IPS-18c (cell line): ENCODE measurements at regions not wholly inside any gene's neighbourhood (a gene's known extent, or its start where the extent isn't known, plus 50 kb on each side); places are given as distances from the start of the nearest gene placed in this dataset.

Experiments used
- H3K4me3 ChIP-seq: 2 replicates; pipeline ENCODE4 v1.7.0; 2013; ENCODE audit warnings: low read depth, mild to moderate bottlenecking, low read length, moderate library complexity; ENCODE audit not compliant: insufficient read depth
- H3K9me3 ChIP-seq: one replicate; pipeline ENCODE4 v1.6.1; 2013; ENCODE audit warnings: mild to moderate bottlenecking, low read length, moderate library complexity; ENCODE audit not compliant: control insufficient read depth, insufficient read depth

- H3K9me3 ChIP-seq = no peaks in the 10 kb centered on the region
- H3K4me3 ChIP-seq = no peak overlapping the region
Measured at GRCh38 chr2:150625741-150626140, 138.3 kb upstream of the RND3 start.

GRCh38 chr2:150625303-150625702, 137.8 kb upstream of the RND3 start:
- no peaks in the 10 kb centered on the region for H3K9me3 ChIP-seq
- no peak overlapping the region for H3K4me3 ChIP-seq

GRCh38 chr2:150624001-150624401, 136.5 kb upstream of the RND3 start:
- Histone ChIP-seq H3K9me3 (no peaks in the 10 kb centered on the region), H3K4me3 (no peak overlapping the region)

DNA sequence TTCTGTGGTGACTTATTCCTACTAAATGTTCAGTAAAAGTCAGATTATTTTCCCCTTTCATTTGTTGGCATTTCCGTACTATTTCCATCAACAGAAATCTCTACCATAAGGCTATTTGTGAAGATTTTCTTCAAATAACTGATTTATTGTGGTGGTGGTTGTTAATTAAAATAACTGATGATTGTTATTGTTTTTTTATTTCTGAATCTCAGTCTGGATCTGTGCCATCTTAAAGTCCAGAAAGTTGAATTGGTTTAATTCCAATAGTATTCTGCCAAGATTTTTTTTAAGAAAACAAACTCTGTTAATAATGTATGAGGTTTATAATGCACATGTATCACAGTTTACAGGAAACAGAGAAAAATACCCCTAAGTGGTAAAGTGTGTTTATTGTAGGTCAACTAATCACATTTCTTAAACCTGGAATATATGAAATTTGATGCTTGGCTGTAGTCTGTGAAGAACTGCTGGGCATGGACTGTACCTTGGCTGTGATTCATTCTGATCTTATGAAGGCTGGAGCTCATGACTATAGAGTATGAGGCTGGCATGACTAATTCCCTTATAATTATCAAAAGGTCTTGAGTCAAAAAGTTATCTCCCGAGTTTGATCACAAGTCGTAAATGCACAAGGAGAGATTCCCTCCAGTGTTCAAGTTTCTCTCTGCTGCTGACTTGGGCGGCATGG, 134.2 kb upstream of the RND3 start:
- Histone ChIP-seq H3K4me3 (no peak overlapping the region), H3K9me3 (no peaks in the 10 kb centered on the region)

DNA sequence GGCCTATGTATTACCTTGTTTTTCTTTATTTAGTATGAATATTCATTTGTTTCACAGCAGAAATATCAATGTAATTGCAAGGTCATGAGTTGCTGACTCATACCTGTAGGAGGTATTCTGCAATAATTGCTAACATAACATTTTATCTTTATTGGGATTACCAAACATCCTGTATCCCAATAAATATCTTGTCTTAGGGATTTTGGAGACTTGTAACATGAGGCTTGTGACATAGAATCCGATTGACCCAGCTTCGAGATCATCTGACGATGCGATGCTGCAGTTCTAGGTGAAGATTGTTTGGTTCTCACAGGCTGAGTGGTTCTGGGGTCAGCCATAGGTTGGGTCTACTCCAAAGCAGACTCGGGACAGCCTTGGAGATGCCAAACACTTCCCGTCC, 133.4 kb upstream of the RND3 start:
- Histone ChIP-seq H3K4me3 (no peak overlapping the region), H3K9me3 (no peaks in the 10 kb centered on the region)

DNA sequence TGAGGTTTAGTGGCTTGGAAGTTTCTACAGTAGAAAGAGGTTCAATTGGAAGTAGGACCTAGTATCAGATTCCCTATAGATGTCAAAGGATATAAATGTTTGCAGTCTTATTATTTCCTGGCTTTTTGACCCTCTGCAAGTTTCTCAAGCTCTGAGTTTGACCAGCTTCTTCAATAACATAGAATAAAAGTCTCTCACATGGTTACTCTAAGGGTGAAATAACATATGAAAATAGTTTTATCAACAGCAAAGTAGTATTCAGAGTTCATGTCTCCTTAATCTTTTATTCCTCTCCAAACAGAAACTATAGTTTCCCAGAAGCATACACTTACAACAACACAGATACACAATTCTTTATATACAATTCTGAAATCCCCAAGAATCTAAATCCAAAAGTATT, 132.9 kb upstream of the RND3 start:
- Histone ChIP-seq H3K4me3 (no peak overlapping the region), H3K9me3 (no peaks in the 10 kb centered on the region)

DNA sequence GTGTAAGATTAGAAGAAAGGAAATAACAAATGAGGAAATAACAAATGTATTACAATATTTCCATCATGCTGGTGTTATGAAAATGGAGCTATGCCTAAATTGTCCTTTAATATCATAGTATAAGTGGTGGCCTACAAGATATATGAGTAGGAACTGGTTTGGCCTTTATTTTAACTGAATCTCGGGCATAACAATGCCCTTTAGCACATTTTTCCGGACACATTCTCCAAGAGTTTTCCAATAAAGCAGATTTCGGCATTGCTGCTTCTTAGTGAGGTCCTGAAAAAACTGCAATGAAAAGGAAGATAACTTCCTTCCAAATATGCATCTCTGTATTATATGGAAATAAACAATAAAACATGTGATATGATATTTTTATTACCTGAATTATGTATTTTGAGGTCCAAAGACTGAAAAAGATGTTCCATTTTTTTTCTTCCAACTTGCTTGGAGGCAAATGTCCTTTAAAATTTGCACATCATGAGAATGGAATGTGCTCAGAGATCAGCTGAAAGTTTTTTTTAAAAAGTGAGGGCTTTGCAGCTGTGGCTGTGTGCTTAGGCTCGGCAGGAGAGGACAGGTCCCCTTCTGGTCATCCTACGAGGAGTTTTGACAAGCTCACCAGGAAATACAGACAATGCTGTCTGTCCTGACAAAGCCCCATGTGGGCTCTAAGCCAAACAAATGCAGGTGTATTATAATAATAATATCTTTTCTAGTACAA, 132.3 kb upstream of the RND3 start:
- H3K4me3 ChIP-seq = no peak overlapping the region

GRCh38 chr2:150618245-150618895, 130.9 kb upstream of the RND3 start:
- no peaks in the 10 kb centered on the region for H3K9me3 ChIP-seq

More for the DNA sequence above, 132.3 kb upstream of the RND3 start:
- H3K9me3 ChIP-seq = no peaks in the 10 kb centered on the region

DNA sequence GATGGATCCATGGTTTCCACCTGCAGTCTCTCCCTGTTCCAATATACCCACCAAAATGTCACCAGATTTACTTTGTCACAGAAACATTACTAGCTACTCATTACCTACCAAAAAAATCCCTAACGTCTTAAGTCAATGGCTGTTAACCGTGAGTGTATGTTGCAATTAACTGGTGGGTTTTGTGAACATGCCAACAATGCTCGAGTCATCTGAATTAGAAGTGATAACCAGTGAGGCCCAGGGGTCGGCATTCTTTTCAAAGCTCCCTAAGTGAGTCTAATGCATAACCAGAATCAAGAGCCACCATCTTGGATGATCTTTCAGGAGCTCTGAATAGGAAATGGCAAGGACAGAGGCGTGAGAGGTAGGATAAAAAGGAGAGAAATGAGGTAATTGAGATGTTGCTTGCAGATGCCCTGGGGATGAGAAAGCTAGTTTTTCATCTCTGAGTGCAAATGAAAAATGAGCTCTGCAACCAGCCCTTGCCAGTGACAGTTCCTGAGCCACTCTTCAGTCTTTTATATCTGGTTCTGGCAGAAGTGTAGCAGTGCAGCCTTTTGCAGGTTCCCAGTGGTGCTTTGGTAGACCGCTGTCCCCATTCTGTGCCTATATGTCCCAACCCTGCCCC, 130.0 kb upstream of the RND3 start:
- Histone ChIP-seq H3K4me3 (no peak overlapping the region; the same call in 1 of the 2 replicates), H3K9me3 (no peaks in the 10 kb centered on the region)

More at GRCh38 chr2:150618245-150618895, 130.9 kb upstream of the RND3 start:
- H3K4me3 ChIP-seq = no peak overlapping the region

- Histone ChIP-seq H3K4me3 (no peak overlapping the region), H3K9me3 (no peaks in the 10 kb centered on the region)
Measured at GRCh38 chr2:150612957-150613710, 125.7 kb upstream of the RND3 start.

DNA sequence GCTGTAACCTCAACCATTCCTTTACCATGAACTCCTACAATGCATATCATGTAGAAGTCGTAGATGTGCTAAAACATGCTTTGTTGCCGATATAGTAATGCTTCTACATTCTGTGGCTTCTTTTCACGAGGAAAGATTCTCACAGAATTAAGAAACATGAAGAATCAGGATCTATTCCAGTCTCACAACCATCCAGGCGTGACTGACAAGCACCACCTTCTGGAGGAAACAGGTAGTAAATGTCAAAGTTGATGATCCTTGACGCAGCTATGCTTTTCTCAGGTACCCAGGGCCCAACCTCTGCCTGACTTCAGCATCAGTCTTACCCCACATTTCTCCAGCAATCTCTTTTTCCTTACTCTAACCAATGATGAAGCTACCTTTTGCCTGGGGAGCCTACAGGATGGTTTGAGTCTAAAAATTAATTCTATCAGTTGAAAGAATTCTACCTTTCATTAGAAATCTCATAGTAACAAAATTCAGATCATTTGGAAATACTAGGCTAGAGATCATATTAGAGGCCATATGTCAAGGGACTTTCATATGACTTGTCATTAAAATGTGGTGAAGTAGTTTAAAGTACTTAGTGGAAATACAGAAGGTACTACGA, 123.3 kb upstream of the RND3 start:
- Histone ChIP-seq H3K4me3 (no peak overlapping the region), H3K9me3 (no peaks in the 10 kb centered on the region)

GRCh38 chr2:150609831-150610582, 122.5 kb upstream of the RND3 start:
- H3K4me3 ChIP-seq = no peak overlapping the region
- no peaks in the 10 kb centered on the region for H3K9me3 ChIP-seq

DNA sequence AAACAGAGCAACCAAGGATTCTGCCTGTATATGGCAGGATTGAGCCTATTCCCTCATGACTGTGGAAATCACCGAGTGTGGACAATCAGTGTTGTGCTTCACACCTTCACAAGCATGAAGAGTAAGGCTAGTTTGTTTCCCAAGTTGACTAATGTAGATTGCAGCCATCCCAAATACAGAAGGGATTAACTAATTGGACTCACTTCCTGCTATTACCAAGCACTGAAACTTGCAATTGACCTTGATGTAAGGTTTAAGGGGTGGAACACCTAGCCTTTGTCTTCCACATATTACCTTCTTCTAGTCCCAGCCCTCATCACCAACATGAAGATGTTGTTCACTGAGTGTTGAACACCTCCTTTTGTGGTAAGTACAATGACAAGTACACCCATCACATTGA, 120.9 kb upstream of the RND3 start:
- H3K4me3 ChIP-seq = no peak overlapping the region
- no peaks in the 10 kb centered on the region for H3K9me3 ChIP-seq

- Histone ChIP-seq H3K4me3 (no peak overlapping the region), H3K9me3 (no peaks in the 10 kb centered on the region)
Measured at GRCh38 chr2:150607390-150607811, 119.9 kb upstream of the RND3 start.

- Histone ChIP-seq H3K4me3 (no peak overlapping the region), H3K9me3 (no peaks in the 10 kb centered on the region)
Measured at GRCh38 chr2:150606380-150607060, 119.1 kb upstream of the RND3 start.

- no peaks in the 10 kb centered on the region for H3K9me3 ChIP-seq
- no peak overlapping the region for H3K4me3 ChIP-seq
Measured at GRCh38 chr2:150605664-150606063, 118.2 kb upstream of the RND3 start.
